H9 (cell line): ENCODE measurements at regions not wholly inside any gene's neighbourhood (a gene's known extent, or its start where the extent isn't known, plus 50 kb on each side); places are given as distances from the start of the nearest gene placed in this dataset.

Source experiments
- DNase-seq: peaks from one replicate; pipeline ENCODE4 v3.0.0-alpha.2; 2017
- H2AFZ ChIP-seq: one replicate; pipeline ENCODE4 v1.6.1; 2013; ENCODE audit warnings: mild to moderate bottlenecking, low read length, control low read depth, moderate library complexity
- H2AK5ac ChIP-seq: 2 replicates; pipeline ENCODE4 v1.6.1; 2013; ENCODE audit warnings: low read length, control low read depth, mixed read lengths; ENCODE audit not compliant: insufficient read length
- H2BK120ac ChIP-seq: one replicate; pipeline ENCODE4 v1.6.1; 2013; ENCODE audit warnings: low read depth, mild to moderate bottlenecking, low read length, control low read depth, inconsistent platforms; ENCODE audit not compliant: poor library complexity, severe bottlenecking
- H2BK12ac ChIP-seq: 2 replicates; pipeline ENCODE4 v1.6.1; 2013; ENCODE audit warnings: low read length, control low read depth, mixed read lengths, low read depth; ENCODE audit not compliant: insufficient read length
- H2BK15ac ChIP-seq: 2 replicates; pipeline ENCODE4 v1.6.1; 2013; ENCODE audit warnings: low read depth, low read length, control low read depth
- H2BK20ac ChIP-seq: one replicate; pipeline ENCODE4 v1.6.1; 2013; ENCODE audit warnings: low read depth, mild to moderate bottlenecking, low read length, control low read depth, inconsistent platforms; ENCODE audit not compliant: poor library complexity, severe bottlenecking
- H2BK5ac ChIP-seq: 2 replicates; pipeline ENCODE4 v1.6.1; 2013; ENCODE audit warnings: low read length, control low read depth, mixed read lengths; ENCODE audit not compliant: insufficient read length
- H3K14ac ChIP-seq: 2 replicates; pipeline ENCODE4 v1.6.1; 2013; ENCODE audit warnings: low read length, control low read depth; ENCODE audit not compliant: insufficient read depth
- H3K18ac ChIP-seq: 2 replicates; pipeline ENCODE4 v1.6.1; 2013; ENCODE audit warnings: low read depth, mild to moderate bottlenecking, mixed read lengths, low read length, control low read depth; ENCODE audit not compliant: insufficient read length
- H3K23ac ChIP-seq: 2 replicates; pipeline ENCODE4 v1.6.1; 2013; ENCODE audit warnings: low read length, control low read depth, mixed read lengths, low read depth; ENCODE audit not compliant: insufficient read length
- H3K23me2 ChIP-seq: 2 replicates; pipeline ENCODE4 v1.6.1; 2013; ENCODE audit warnings: low read depth, mild to moderate bottlenecking, mixed read lengths, low read length, control low read depth; ENCODE audit not compliant: insufficient read length, poor library complexity, severe bottlenecking
- H3K27ac ChIP-seq: 2 replicates; pipeline ENCODE4 v1.5.1; 2013; ENCODE audit warnings: low read length, control low read depth, mixed read lengths, low read depth; ENCODE audit not compliant: insufficient read length
- H3K27me3 ChIP-seq: 2 replicates; pipeline ENCODE4 v1.6.1; 2013; ENCODE audit warnings: low read length, control low read depth, inconsistent platforms; ENCODE audit not compliant: insufficient read depth
- H3K4ac ChIP-seq: 2 replicates; pipeline ENCODE4 v1.6.1; 2013; ENCODE audit warnings: low read depth, mild to moderate bottlenecking, control low read depth, inconsistent platforms, low read length, moderate library complexity
- H3K4me1 ChIP-seq: 2 replicates; pipeline ENCODE4 v1.6.1; 2013; ENCODE audit warnings: low read length, control low read depth, inconsistent platforms; ENCODE audit not compliant: insufficient read depth
- H3K4me2 ChIP-seq: 2 replicates; pipeline ENCODE4 v1.6.1; 2013; ENCODE audit warnings: low read length, control low read depth, mixed read lengths; ENCODE audit not compliant: insufficient read length, insufficient read depth
- H3K56ac ChIP-seq: 2 replicates; pipeline ENCODE4 v1.6.1; 2013; ENCODE audit warnings: low read depth, mild to moderate bottlenecking, mixed read lengths, low read length, control low read depth; ENCODE audit not compliant: insufficient read length
- H3K79me1 ChIP-seq: 2 replicates; pipeline ENCODE4 v1.6.1; 2013; ENCODE audit warnings: low read depth, mild to moderate bottlenecking, moderate library complexity, low read length, control low read depth, inconsistent platforms; ENCODE audit not compliant: insufficient read depth, poor library complexity, severe bottlenecking
- H3K79me2 ChIP-seq: 2 replicates; pipeline ENCODE4 v1.6.1; 2013; ENCODE audit warnings: low read length, control low read depth, inconsistent platforms; ENCODE audit not compliant: insufficient read depth
- H3K9ac ChIP-seq: 2 replicates; pipeline ENCODE4 v1.6.1; 2013; ENCODE audit warnings: low read length, control low read depth, mixed read lengths; ENCODE audit not compliant: insufficient read length; ENCODE audit errors: extremely low read depth
- H3K9me3 ChIP-seq: one replicate; pipeline ENCODE4 v1.6.1; 2013; ENCODE audit warnings: low read depth, low read length, inconsistent platforms; ENCODE audit not compliant: control insufficient read depth
- H3T11ph ChIP-seq: one replicate; pipeline ENCODE4 v1.6.1; 2013; ENCODE audit warnings: mild to moderate bottlenecking, low read length, control low read depth, inconsistent platforms
- H4K20me1 ChIP-seq: one replicate; pipeline ENCODE4 v1.6.1; 2013; ENCODE audit not compliant: control insufficient read depth, insufficient read length, insufficient read depth
- H4K5ac ChIP-seq: 2 replicates; pipeline ENCODE4 v1.6.1; 2013; ENCODE audit warnings: low read depth, mild to moderate bottlenecking, mixed read lengths, low read length, control low read depth; ENCODE audit not compliant: insufficient read length
- H4K8ac ChIP-seq: replicated peaks from 2 replicates; pipeline ENCODE4 v1.6.1; 2013; ENCODE audit warnings: low read length, control low read depth, mixed read lengths, low read depth; ENCODE audit not compliant: insufficient read length
- H4K91ac ChIP-seq: 2 replicates; pipeline ENCODE4 v1.6.1; 2013; ENCODE audit warnings: low read depth, mild to moderate bottlenecking, moderate library complexity, mixed read lengths, low read length, control low read depth; ENCODE audit not compliant: insufficient read length
- H3K27ac Mint-ChIP-seq, 3 experiments: 2 replicates in 2 of 3; 3 replicates in 1 of 3; pipeline ENCODE4 v1.8.0; 2020 to 2021; ENCODE audit warnings: mixed read lengths in 3 of 3, mild to moderate bottlenecking in 1 of 3, moderate library complexity in 1 of 3
- H3K27me3 Mint-ChIP-seq: 2 replicates; pipeline ENCODE4 v1.8.0; 2021; ENCODE audit warnings: low read depth, mild to moderate bottlenecking, moderate library complexity, mixed read lengths
- H3K36me3 Mint-ChIP-seq, 3 experiments: 2 replicates in 2 of 3; 3 replicates in 1 of 3; pipeline ENCODE4 v1.8.0; 2020 to 2021; ENCODE audit warnings: low read depth in 3 of 3, mixed read lengths in 3 of 3; ENCODE audit not compliant: insufficient read depth in 1 of 3
- H3K4me1 Mint-ChIP-seq, 2 experiments: 2 replicates each; pipeline ENCODE4 v1.8.0; 2020; ENCODE audit warnings: mixed read lengths in 2 of 2
- H3K4me3 Mint-ChIP-seq, 2 experiments: 2 replicates in 1 of 2; 3 replicates in 1 of 2; pipeline ENCODE4 v1.8.0; 2020 to 2021; ENCODE audit warnings: mild to moderate bottlenecking in 2 of 2, mixed read lengths in 2 of 2, moderate library complexity in 1 of 2
- H3K9me3 Mint-ChIP-seq, 2 experiments: 2 replicates in 1 of 2; 3 replicates in 1 of 2; pipeline ENCODE4 v1.8.0; 2020; ENCODE audit warnings: mild to moderate bottlenecking in 2 of 2, mixed read lengths in 2 of 2, moderate library complexity in 1 of 2
- WGBS: extraction: QIAGEN DNeasy Blood & Tissue Kit; methylation state at CpG from one replicate; pipeline ENCODE4 v1.1.7; 2013; ENCODE audit warnings: missing lambda C conversion rate, low lambda C conversion rate, mixed read lengths; ENCODE audit not compliant: insufficient read length; ENCODE audit errors: extremely low coverage; 5-methylcytosine and 5-hydroxymethylcytosine counted together
- TF ChIP-seq, protein P1 (sequence below): fragments of 200-600 bp; sonication (generic); conservative IDR thresholded peaks from 3 replicates; pipeline ENCODE4 v1.8.0; 2021; ENCODE audit warnings: antibody characterized with exemption, mild to moderate bottlenecking

DNA sequence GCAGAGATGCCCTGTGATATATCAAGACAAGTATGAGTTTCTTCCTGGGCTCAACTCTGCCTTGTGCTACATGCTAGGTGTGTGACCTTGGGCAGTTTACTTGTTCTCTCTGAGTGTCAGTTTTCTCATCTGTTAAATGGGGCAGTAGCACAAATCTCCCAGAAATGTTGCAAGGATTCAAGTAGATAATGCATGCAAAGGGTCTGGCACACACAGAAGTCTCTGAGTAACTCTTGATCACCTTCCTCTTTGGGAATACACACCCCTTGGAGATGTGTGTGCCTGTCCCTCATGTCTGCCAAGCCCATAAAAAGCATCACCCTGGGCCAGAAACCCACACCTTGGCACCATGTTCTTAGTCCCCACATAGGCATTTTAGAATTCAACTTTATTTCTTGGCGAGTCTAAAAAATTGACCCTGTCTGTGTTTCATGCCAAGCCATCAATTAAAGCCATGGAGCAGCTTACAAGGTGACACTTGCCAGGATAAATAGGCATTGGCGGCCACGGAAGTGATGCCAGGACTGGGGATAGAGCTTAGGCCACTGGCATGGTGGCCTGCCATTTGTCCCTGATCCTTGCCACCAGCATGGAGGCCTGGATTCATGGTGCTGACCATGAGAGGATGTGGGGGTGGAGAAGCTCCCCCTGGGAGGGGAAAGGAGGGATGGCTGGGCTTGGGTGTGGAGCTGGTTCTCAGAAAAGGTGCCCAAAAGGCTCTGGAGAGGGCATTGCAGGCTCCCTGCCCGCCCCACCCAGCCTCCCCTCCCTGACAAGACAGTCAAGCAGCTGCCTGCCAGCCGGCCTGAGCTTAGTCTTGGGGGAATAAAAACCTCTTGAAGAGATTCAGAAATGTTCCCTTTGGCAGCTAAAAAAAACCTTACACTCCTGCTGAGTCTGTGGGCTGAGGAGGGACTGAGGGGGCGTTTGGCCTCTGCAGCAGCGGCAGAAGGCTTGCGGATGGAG is 118.0 kb upstream of the IPO9 start:
- H2BK15ac ChIP-seq: no peak overlapping the region
- H3K4ac ChIP-seq: no peak overlapping the region
- no CpG with 5 or more reads among the region's 8 CpGs for WGBS
- H4K20me1 ChIP-seq: no peaks in the 10 kb centered on the region
- no peak overlapping the region for H2BK20ac ChIP-seq
- no peak overlapping the region for H3T11ph ChIP-seq
- H3K23ac ChIP-seq: no peak overlapping the region
- peaks cover 2% of the 10 kb centered on the region; the same call in 1 of the 2 replicates for H3K27me3 Mint-ChIP-seq
- no peak overlapping the region for H4K5ac ChIP-seq
- no peaks in the 10 kb centered on the region for H3K9me3 ChIP-seq
- H2BK120ac ChIP-seq: no peak overlapping the region
- H3K79me2 ChIP-seq: no peaks in the 10 kb centered on the region
- H3K9ac ChIP-seq: no peak overlapping the region
- H3K4me2 ChIP-seq: no peak overlapping the region
- H3K9me3 Mint-ChIP-seq: no peaks in the 10 kb centered on the region
- no peak overlapping the region for H2BK12ac ChIP-seq
- H3K36me3 Mint-ChIP-seq: peaks cover 0 to 4% (median 0%) of the 10 kb centered on the region in 3 experiments; a peak in 3 of 7 replicates
- H4K8ac ChIP-seq: no peak overlapping the region
- no peaks in the 10 kb centered on the region for H3K27me3 ChIP-seq
- H3K18ac ChIP-seq: no peak overlapping the region
- no peak for DNase-seq
- H2AFZ ChIP-seq: no peak overlapping the region
- H3K14ac ChIP-seq: no peak overlapping the region; the same call in 1 of the 2 replicates
- TF ChIP-seq, protein P1, sequence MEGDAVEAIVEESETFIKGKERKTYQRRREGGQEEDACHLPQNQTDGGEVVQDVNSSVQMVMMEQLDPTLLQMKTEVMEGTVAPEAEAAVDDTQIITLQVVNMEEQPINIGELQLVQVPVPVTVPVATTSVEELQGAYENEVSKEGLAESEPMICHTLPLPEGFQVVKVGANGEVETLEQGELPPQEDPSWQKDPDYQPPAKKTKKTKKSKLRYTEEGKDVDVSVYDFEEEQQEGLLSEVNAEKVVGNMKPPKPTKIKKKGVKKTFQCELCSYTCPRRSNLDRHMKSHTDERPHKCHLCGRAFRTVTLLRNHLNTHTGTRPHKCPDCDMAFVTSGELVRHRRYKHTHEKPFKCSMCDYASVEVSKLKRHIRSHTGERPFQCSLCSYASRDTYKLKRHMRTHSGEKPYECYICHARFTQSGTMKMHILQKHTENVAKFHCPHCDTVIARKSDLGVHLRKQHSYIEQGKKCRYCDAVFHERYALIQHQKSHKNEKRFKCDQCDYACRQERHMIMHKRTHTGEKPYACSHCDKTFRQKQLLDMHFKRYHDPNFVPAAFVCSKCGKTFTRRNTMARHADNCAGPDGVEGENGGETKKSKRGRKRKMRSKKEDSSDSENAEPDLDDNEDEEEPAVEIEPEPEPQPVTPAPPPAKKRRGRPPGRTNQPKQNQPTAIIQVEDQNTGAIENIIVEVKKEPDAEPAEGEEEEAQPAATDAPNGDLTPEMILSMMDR: no peak
- no peak overlapping the region for H4K91ac ChIP-seq
- H3K56ac ChIP-seq: no peak overlapping the region
- H3K4me3 Mint-ChIP-seq: no peak overlapping the region; a peak in 1 of 5 replicates
- H2AK5ac ChIP-seq: no peak overlapping the region
- no peak overlapping the region for H3K27ac Mint-ChIP-seq
- H3K23me2 ChIP-seq: no peaks in the 10 kb centered on the region
- no peaks in the 10 kb centered on the region for H3K79me1 ChIP-seq
- H3K27ac ChIP-seq: no peak overlapping the region
- no peak overlapping the region for H2BK5ac ChIP-seq
- H3K4me1 Mint-ChIP-seq: peaks cover 25 to 32% of the 10 kb centered on the region in 2 experiments
- H3K4me1 ChIP-seq: no peaks in the 10 kb centered on the region; the same call in none of the 2 replicates
